Upper lobe of left lung (tissue), 4 donors: ENCODE measurements at regions not wholly inside any gene's neighbourhood (a gene's known extent, or its start where the extent isn't known, plus 50 kb on each side); places are given as distances from the start of the nearest gene placed in this dataset.

Experiments
- CTCF ChIP-seq, 6 experiments: fragments of 450-650 bp in 4 of 6; fragments of 200-600 bp in 2 of 6; sonication (generic) in 2 of 6; IDR thresholded peaks; one replicate each; pipeline ENCODE4 v1.5.1; 2016 to 2019; ENCODE audit warnings: antibody characterized with exemption in 6 of 6
- EP300 ChIP-seq, 4 donors: sonication (generic); formaldehyde crosslinking; IDR thresholded peaks; one replicate each; pipeline ENCODE4 v1.5.1; 2017; ENCODE audit warnings: antibody characterized with exemption in 4 of 4, control low read depth in 2 of 4
- POLR2A ChIP-seq, 4 donors: fragments of 450-650 bp; IDR thresholded peaks; one replicate each; pipeline ENCODE4 v1.5.1; 2016 to 2017; ENCODE audit warnings: antibody characterized with exemption in 4 of 4, mild to moderate bottlenecking in 2 of 4
- POLR2AphosphoS5 ChIP-seq, 2 donors: sonication (generic); formaldehyde crosslinking; IDR thresholded peaks; one replicate each; pipeline ENCODE4 v1.5.1; 2017; ENCODE audit warnings: antibody characterized with exemption in 2 of 2

GRCh38 chr14:39861696-39862095 is 429.5 kb upstream of the FBXO33 start:
- TF ChIP-seq CTCF (IDR thresholded peaks at IDR 0.05): no peak
- no peak for TF ChIP-seq POLR2A (IDR thresholded peaks at IDR 0.05)
- no peak for TF ChIP-seq POLR2AphosphoS5 (IDR thresholded peaks at IDR 0.05)
- no peak for TF ChIP-seq EP300 (IDR thresholded peaks at IDR 0.05)
